Lower leg skin (tissue), 3 donors: ENCODE measurements at regions not wholly inside any gene's neighbourhood (a gene's known extent, or its start where the extent isn't known, plus 50 kb on each side); places are given as distances from the start of the nearest gene placed in this dataset.

Experiments used
- POLR2A ChIP-seq, 2 donors: fragments of 450-650 bp; IDR thresholded peaks; one replicate each; pipeline ENCODE4 v1.6.1; 2016 to 2017; ENCODE audit warnings: antibody characterized with exemption in 2 of 2, mild to moderate bottlenecking in 1 of 2, moderate library complexity in 1 of 2
- TF ChIP-seq, protein P1 (sequence below), 3 donors: fragments of 450-650 bp; IDR thresholded peaks; one replicate each; pipeline ENCODE4 v1.5.1; 2016; ENCODE audit warnings: antibody characterized with exemption in 3 of 3, mild to moderate bottlenecking in 3 of 3, moderate library complexity in 2 of 3

DNA sequence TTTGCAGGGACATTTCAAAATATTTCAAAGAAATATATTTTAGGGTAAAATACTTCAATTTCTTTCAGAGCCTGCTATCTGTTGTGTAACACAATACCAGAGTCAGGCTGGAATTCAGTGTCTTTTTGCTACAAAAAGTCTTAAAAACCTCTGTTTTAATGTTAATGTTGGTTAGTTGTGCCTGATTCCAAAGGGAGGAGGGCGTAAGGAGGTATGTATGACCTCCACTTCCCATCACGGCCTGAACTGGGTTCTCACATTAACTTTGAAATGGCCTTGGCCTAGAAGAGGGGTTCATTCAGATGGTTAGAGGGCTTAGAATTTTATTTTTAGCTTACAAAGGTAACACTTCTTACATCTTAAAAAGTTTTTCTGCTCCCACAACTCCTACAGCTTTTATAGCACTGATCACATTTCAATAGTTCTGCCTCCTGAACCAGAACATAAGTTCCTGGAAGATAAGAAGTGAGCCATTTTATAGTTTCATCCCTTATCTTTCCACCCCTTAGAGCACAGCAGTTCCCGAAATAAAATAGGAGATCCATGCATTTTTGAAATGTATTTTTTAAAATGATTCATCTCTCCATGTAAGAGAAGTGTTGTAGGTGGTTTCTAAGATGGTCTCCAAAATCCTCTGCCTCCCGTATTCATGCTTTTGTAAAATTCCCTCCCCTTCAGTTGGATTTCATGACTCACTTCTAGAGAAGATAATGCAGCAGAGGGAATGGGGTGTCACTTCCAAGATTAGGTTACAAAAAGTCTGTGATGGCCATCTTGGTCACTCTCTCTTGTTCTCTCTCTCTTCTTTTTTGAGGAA lies 543.1 kb upstream of the NECTIN3 start:
- TF ChIP-seq, protein P1, sequence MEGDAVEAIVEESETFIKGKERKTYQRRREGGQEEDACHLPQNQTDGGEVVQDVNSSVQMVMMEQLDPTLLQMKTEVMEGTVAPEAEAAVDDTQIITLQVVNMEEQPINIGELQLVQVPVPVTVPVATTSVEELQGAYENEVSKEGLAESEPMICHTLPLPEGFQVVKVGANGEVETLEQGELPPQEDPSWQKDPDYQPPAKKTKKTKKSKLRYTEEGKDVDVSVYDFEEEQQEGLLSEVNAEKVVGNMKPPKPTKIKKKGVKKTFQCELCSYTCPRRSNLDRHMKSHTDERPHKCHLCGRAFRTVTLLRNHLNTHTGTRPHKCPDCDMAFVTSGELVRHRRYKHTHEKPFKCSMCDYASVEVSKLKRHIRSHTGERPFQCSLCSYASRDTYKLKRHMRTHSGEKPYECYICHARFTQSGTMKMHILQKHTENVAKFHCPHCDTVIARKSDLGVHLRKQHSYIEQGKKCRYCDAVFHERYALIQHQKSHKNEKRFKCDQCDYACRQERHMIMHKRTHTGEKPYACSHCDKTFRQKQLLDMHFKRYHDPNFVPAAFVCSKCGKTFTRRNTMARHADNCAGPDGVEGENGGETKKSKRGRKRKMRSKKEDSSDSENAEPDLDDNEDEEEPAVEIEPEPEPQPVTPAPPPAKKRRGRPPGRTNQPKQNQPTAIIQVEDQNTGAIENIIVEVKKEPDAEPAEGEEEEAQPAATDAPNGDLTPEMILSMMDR (IDR thresholded peaks at IDR 0.05) = no peak
- TF ChIP-seq POLR2A (IDR thresholded peaks at IDR 0.05) = no peak
